Gastrocnemius medialis (tissue), 4 donors: ENCODE measurements at regions not wholly inside any gene's neighbourhood (a gene's known extent, or its start where the extent isn't known, plus 50 kb on each side); places are given as distances from the start of the nearest gene placed in this dataset.

Experiments used
- POLR2A ChIP-seq, 2 donors: fragments of 450-650 bp; IDR thresholded peaks; one replicate each; pipeline ENCODE4 v1.6.1; 2017; ENCODE audit warnings: antibody characterized with exemption in 2 of 2, mild to moderate bottlenecking in 2 of 2, moderate library complexity in 2 of 2
- TF ChIP-seq, protein P1 (sequence below), 5 experiments: fragments of 450-650 bp in 3 of 5; fragments of 200-600 bp in 2 of 5; sonication (generic) in 2 of 5; IDR thresholded peaks in 4 of 5; conservative IDR thresholded peaks in 1 of 5; 1 replicate in 4 of 5; 2 replicates in 1 of 5; pipeline ENCODE4 v1.5.1; 2016 to 2019; ENCODE audit warnings: antibody characterized with exemption in 5 of 5, mild to moderate bottlenecking in 3 of 5, moderate library complexity in 3 of 5

DNA sequence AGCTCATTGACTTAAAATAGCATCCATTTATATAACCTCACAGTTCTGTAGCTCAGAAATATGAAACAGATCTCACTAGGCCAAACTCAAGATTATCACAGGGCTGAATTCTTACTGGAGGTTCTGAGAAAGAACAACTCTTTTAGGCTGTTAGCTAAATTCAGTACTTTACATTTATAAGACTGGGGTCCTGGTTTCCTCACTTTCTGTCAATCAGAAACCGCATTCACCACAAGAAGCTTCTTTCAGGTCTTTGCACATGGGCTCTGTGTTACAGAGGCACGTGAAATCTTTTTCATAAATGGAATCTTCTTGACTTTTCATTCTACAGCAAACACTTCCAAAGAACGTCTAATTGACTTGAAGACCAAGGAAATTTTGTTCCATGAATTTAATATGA lies 876.3 kb upstream of the FOXG1 start:
- no peak for TF ChIP-seq POLR2A (IDR thresholded peaks at IDR 0.05)
- TF ChIP-seq, protein P1, sequence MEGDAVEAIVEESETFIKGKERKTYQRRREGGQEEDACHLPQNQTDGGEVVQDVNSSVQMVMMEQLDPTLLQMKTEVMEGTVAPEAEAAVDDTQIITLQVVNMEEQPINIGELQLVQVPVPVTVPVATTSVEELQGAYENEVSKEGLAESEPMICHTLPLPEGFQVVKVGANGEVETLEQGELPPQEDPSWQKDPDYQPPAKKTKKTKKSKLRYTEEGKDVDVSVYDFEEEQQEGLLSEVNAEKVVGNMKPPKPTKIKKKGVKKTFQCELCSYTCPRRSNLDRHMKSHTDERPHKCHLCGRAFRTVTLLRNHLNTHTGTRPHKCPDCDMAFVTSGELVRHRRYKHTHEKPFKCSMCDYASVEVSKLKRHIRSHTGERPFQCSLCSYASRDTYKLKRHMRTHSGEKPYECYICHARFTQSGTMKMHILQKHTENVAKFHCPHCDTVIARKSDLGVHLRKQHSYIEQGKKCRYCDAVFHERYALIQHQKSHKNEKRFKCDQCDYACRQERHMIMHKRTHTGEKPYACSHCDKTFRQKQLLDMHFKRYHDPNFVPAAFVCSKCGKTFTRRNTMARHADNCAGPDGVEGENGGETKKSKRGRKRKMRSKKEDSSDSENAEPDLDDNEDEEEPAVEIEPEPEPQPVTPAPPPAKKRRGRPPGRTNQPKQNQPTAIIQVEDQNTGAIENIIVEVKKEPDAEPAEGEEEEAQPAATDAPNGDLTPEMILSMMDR (IDR thresholded peaks at IDR 0.05 in 4 of 5, conservative IDR thresholded peaks at IDR 0.05 in 1 of 5): no peak
